ENCODE measurements at regions not wholly inside any gene's neighbourhood (a gene's known extent, or its start where the extent isn't known, plus 50 kb on each side); places are given as distances from the start of the nearest gene placed in this dataset.
"Not testable (repeated sequence)": the region's sequence is repeated elsewhere in the genome, so short reads cannot be mapped to it uniquely, and the experiment has no call there.

DNA sequence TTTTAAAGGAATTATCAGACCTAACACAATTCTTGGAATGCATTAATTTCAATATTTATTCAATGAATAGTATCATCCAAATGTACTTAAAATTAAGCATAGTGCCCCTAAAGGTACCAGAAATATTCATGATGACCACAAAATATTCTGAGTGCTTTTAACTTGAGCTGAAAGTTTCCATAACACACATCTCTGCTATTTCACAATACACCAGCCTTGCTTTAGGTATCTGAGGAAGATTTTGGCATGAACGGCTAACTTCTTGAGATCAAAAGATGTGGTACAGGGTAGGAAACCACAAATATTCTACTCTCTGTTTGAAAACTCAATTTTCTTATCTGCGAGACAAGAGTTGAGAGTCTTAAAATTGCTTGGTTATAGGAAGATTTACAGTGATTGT is 538.3 kb upstream of the PCDH7 start:
- DNase-seq (no peak), ATAC-seq (no peak)
- Histone ChIP-seq H3K4me3 (no peak overlapping the region), H3K9me3 (peaks cover 31% of the 10 kb centered on the region), H3K4me1 (ENCODE audit: low read depth) (no peaks in the 10 kb centered on the region), H3K36me3 (ENCODE audit: low read depth) (no peaks in the 10 kb centered on the region)
- TF ChIP-seq, protein P1, sequence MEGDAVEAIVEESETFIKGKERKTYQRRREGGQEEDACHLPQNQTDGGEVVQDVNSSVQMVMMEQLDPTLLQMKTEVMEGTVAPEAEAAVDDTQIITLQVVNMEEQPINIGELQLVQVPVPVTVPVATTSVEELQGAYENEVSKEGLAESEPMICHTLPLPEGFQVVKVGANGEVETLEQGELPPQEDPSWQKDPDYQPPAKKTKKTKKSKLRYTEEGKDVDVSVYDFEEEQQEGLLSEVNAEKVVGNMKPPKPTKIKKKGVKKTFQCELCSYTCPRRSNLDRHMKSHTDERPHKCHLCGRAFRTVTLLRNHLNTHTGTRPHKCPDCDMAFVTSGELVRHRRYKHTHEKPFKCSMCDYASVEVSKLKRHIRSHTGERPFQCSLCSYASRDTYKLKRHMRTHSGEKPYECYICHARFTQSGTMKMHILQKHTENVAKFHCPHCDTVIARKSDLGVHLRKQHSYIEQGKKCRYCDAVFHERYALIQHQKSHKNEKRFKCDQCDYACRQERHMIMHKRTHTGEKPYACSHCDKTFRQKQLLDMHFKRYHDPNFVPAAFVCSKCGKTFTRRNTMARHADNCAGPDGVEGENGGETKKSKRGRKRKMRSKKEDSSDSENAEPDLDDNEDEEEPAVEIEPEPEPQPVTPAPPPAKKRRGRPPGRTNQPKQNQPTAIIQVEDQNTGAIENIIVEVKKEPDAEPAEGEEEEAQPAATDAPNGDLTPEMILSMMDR (IDR thresholded peaks at IDR 0.05): no peak
- intact Hi-C loops (cut with DNase I, micrococcal nuclease): no loop called here

DNA sequence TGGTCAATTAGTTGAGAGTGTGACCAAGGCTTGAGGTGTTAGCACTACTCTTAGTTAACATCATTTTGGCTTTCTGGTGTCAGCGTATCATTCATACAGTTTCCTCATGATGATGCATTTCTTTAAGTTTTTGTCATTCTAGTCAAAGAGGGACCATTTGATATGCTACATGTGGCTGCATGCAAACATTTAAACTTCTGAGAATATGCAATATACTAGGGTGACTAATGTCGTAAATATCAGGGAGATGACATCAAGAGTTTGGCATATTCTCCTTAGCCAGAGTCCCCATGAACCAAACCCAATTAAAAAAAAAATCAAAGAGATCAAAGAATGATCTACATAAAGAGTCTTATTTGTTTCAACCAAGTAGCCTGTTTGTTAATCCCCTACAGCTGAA is 537.4 kb upstream of the PCDH7 start:
- intact Hi-C loops (cut with DNase I, micrococcal nuclease): no loop called here
- TF ChIP-seq, protein P1 (IDR thresholded peaks at IDR 0.05): no peak
- ATAC-seq (no peak), DNase-seq (no peak)
- Histone ChIP-seq H3K36me3 (ENCODE audit: low read depth) (no peaks in the 10 kb centered on the region), H3K9me3 (peaks cover 37% of the 10 kb centered on the region), H3K4me1 (ENCODE audit: low read depth) (no peaks in the 10 kb centered on the region), H3K4me3 (no peak overlapping the region)

- intact Hi-C loops (cut with DNase I, micrococcal nuclease): no loop called here
- Histone ChIP-seq H3K4me3 (no peak overlapping the region), H3K4me1 (ENCODE audit: low read depth) (no peaks in the 10 kb centered on the region), H3K36me3 (ENCODE audit: low read depth) (no peaks in the 10 kb centered on the region), H3K9me3 (peaks cover 35% of the 10 kb centered on the region)
- ATAC-seq: no peak
- TF ChIP-seq, protein P1 (IDR thresholded peaks at IDR 0.05): no peak
- no peak for DNase-seq
Observed at GRCh38 chr4:30191902-30192301, 528.3 kb upstream of the PCDH7 start.

GRCh38 chr4:30207389-30207788 is 512.8 kb upstream of the PCDH7 start:
- intact Hi-C loops (cut with DNase I, micrococcal nuclease): no loop called here
- TF ChIP-seq, protein P1 (IDR thresholded peaks at IDR 0.05): no peak
- H3K9me3 ChIP-seq: peaks cover 47% of the 10 kb centered on the region
- no peak for ATAC-seq
- H3K4me1 ChIP-seq (ENCODE audit: low read depth): no peaks in the 10 kb centered on the region
- H3K36me3 ChIP-seq (ENCODE audit: low read depth): no peaks in the 10 kb centered on the region
- no peak for DNase-seq
- H3K4me3 ChIP-seq: no peak overlapping the region

DNA sequence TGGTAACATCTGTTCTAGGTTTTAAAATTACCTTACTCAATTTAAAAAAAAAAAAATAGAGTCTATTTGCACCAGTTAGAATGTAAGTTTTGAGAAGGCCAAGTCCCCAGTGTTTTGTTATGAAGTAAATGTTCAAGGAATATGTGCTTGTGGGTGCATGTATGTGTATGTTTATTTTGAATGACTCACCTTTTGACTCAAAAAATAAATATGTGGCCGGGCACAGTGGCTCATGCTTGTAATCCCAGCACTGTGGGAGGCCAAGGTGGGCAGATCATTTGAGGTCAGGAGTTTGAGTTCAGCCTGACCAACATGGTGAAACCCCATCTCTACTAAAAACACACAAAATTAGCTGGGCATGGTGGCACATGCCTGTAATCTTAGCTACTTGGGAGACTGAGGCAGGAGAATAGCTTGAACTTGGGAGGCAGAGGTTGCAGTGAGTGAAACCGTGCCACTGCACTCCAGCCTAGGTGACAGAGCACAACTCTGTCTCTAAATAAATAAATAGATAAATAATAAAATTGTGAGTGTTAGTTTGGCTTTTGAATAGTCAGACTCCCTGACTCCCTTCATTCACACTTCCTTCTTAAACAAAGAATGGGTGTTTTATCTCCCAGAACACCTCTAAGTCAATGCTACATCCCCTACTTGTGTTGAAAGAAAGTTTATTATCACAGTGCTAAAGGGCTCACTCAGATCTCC is 511.3 kb upstream of the PCDH7 start:
- Histone ChIP-seq H3K9me3 (peaks cover 42% of the 10 kb centered on the region), H3K4me1 (ENCODE audit: low read depth) (no peaks in the 10 kb centered on the region), H3K4me3 (no peak overlapping the region), H3K36me3 (ENCODE audit: low read depth) (no peaks in the 10 kb centered on the region)
- intact Hi-C loops (cut with DNase I, micrococcal nuclease): no loop called here
- no peak for ATAC-seq
- TF ChIP-seq, protein P1 (IDR thresholded peaks at IDR 0.05): no peak
- no peak for DNase-seq

GRCh38 chr4:30215973-30216372 is 504.2 kb upstream of the PCDH7 start:
- intact Hi-C loops (cut with DNase I, micrococcal nuclease); H3K4me3 ChIP-seq; DNase-seq; ATAC-seq; H3K4me1 ChIP-seq (ENCODE audit: low read depth); H3K36me3 ChIP-seq (ENCODE audit: low read depth): not testable (repeated sequence)
- H3K9me3 ChIP-seq: peaks cover 51% of the 10 kb centered on the region
